ENCODE measurements at regions not wholly inside any gene's neighbourhood (a gene's known extent, or its start where the extent isn't known, plus 50 kb on each side); places are given as distances from the start of the nearest gene placed in this dataset.
"Not testable (repeated sequence)": the region's sequence is repeated elsewhere in the genome, so short reads cannot be mapped to it uniquely, and the experiment has no call there.

GRCh38 chr22:47539374-47539773 lies 776.9 kb downstream of the TBC1D22A start:
- Histone ChIP-seq H3K27me3 (ENCODE audit: control insufficient read depth, insufficient read depth, low read length) (no peaks in the 10 kb centered on the region), H3K9ac (ENCODE audit: low read length) (no peak overlapping the region), H3K4me1 (ENCODE audit: control insufficient read depth, insufficient read depth, low read length) (peaks cover 7% of the 10 kb centered on the region), H3K36me3 (ENCODE audit: control insufficient read depth, insufficient read depth, low read length) (no peaks in the 10 kb centered on the region), H3K27ac (ENCODE audit: low read depth, low read length) (no peak overlapping the region), H3K4me3 (ENCODE audit: low read length) (no peak overlapping the region)

GRCh38 chr22:47535681-47536080 lies 773.2 kb downstream of the TBC1D22A start:
- no peak overlapping the region for H3K9ac ChIP-seq (ENCODE audit: low read length)
- H3K27me3 ChIP-seq (ENCODE audit: control insufficient read depth, insufficient read depth, low read length): no peaks in the 10 kb centered on the region
- peaks cover 11% of the 10 kb centered on the region for H3K4me1 ChIP-seq (ENCODE audit: control insufficient read depth, insufficient read depth, low read length)
- no peaks in the 10 kb centered on the region for H3K36me3 ChIP-seq (ENCODE audit: control insufficient read depth, insufficient read depth, low read length)
- H3K4me3 ChIP-seq (ENCODE audit: low read length): no peak overlapping the region
- no peak overlapping the region for H3K27ac ChIP-seq (ENCODE audit: low read depth, low read length)

- Histone ChIP-seq H3K27ac (ENCODE audit: low read depth, low read length) (peak overlapping the region; percentile 65), H3K4me1 (ENCODE audit: control insufficient read depth, insufficient read depth, low read length) (peaks cover 11% of the 10 kb centered on the region), H3K9ac (ENCODE audit: low read length) (no peak overlapping the region), H3K27me3 (ENCODE audit: control insufficient read depth, insufficient read depth, low read length) (no peaks in the 10 kb centered on the region), H3K36me3 (ENCODE audit: control insufficient read depth, insufficient read depth, low read length) (no peaks in the 10 kb centered on the region), H3K4me3 (ENCODE audit: low read length) (no peak overlapping the region)
Measured at GRCh38 chr22:47534804-47535410, 772.5 kb downstream of the TBC1D22A start.

DNA sequence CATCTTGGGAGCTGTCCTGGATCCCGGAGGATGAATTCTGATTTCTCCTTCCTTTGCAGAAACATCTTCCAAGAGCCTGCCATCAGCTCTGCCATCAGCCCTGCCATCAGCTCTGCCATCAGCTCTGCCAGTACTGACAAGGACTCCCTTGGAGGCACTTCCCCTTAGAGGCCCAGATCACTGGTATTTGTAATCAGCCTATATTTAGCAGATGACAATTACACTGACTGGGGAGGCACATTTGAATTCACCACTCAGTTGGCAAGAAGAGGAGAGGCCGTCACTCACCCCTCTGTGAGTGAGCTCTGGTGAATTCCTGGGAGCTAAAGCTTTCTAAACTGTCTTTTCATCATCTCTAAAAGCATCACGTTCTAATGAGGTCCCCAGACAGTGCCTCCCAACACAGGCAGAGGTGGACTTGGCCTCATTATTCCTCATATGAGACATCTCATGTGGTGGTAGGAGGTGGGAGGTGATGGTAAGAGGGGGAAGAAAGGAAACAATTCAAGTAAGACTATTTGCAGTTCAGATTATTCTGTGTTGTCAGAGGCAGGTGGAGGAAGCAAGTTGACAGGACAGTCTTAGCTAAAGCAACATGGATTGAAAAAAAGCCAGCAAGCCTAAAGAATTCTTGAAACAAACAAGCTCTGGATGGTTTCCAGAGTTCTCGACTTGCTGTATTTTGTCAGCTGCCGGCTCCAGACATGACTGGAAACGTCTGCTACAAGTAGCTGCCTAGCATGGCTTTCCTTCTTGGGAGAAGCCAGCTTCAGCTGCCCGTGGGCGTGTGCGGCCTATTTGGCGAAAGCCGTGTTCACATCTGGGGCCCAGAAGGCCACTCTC lies 771.7 kb downstream of the TBC1D22A start:
- H3K27ac ChIP-seq (ENCODE audit: low read depth, low read length): peak overlapping the region; percentile 65
- H3K4me3 ChIP-seq (ENCODE audit: low read length): no peak overlapping the region
- no peak overlapping the region for H3K9ac ChIP-seq (ENCODE audit: low read length)

DNA sequence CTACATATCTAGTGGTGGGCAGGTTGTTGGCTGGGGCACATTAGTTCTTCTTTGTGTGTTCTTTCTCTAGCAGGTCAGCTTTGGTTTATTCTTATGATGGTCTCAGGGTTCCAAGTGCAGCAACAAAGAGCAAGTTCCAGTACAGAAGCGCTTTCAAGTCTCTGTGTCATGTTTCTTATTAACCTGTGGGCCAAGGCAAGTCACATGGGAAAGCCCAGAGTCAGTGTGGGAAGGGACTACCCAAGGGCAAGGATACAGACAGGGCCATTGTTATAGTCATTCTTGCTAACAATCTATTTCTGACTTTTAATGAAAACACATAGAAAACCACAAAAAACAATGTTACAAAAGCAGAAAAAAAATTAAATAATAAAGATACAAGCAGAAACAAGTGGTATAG lies 754.6 kb downstream of the TBC1D22A start:
- H3K27me3 ChIP-seq (ENCODE audit: control insufficient read depth, insufficient read depth, low read length): no peaks in the 10 kb centered on the region

More for the DNA sequence above, 771.7 kb downstream of the TBC1D22A start:
- Histone ChIP-seq H3K27me3 (ENCODE audit: control insufficient read depth, insufficient read depth, low read length) (no peaks in the 10 kb centered on the region), H3K36me3 (ENCODE audit: control insufficient read depth, insufficient read depth, low read length) (no peaks in the 10 kb centered on the region), H3K4me1 (ENCODE audit: control insufficient read depth, insufficient read depth, low read length) (peaks cover 11% of the 10 kb centered on the region)

GRCh38 chr22:47515384-47516125 lies 753.1 kb downstream of the TBC1D22A start:
- no peak overlapping the region for H3K27ac ChIP-seq (ENCODE audit: low read depth, low read length)
- H3K4me1 ChIP-seq (ENCODE audit: control insufficient read depth, insufficient read depth, low read length): no peaks in the 10 kb centered on the region
- no peaks in the 10 kb centered on the region for H3K27me3 ChIP-seq (ENCODE audit: control insufficient read depth, insufficient read depth, low read length)
- H3K36me3 ChIP-seq (ENCODE audit: control insufficient read depth, insufficient read depth, low read length): no peaks in the 10 kb centered on the region
- H3K4me3 ChIP-seq (ENCODE audit: low read length): no peak overlapping the region
- H3K9ac ChIP-seq (ENCODE audit: low read length): no peak overlapping the region

More for the DNA sequence above, 754.6 kb downstream of the TBC1D22A start:
- Histone ChIP-seq H3K9ac (ENCODE audit: low read length) (no peak overlapping the region), H3K4me3 (ENCODE audit: low read length) (no peak overlapping the region), H3K36me3 (ENCODE audit: control insufficient read depth, insufficient read depth, low read length) (no peaks in the 10 kb centered on the region), H3K27ac (ENCODE audit: low read depth, low read length) (no peak overlapping the region), H3K4me1 (ENCODE audit: control insufficient read depth, insufficient read depth, low read length) (no peaks in the 10 kb centered on the region)

- Histone ChIP-seq H3K27ac (ENCODE audit: low read depth, low read length) (no peak overlapping the region), H3K36me3 (ENCODE audit: control insufficient read depth, insufficient read depth, low read length) (no peaks in the 10 kb centered on the region), H3K4me1 (ENCODE audit: control insufficient read depth, insufficient read depth, low read length) (no peaks in the 10 kb centered on the region), H3K4me3 (ENCODE audit: low read length) (no peak overlapping the region), H3K9ac (ENCODE audit: low read length) (no peak overlapping the region), H3K27me3 (ENCODE audit: control insufficient read depth, insufficient read depth, low read length) (no peaks in the 10 kb centered on the region)
Measured at GRCh38 chr22:47512617-47513016, 750.2 kb downstream of the TBC1D22A start.

- no peaks in the 10 kb centered on the region for H3K27me3 ChIP-seq (ENCODE audit: control insufficient read depth, insufficient read depth, low read length)
- no peak overlapping the region for H3K27ac ChIP-seq (ENCODE audit: low read depth, low read length)
- H3K9ac ChIP-seq (ENCODE audit: low read length): no peak overlapping the region
- no peaks in the 10 kb centered on the region for H3K36me3 ChIP-seq (ENCODE audit: control insufficient read depth, insufficient read depth, low read length)
- H3K4me1 ChIP-seq (ENCODE audit: control insufficient read depth, insufficient read depth, low read length): no peaks in the 10 kb centered on the region
- H3K4me3 ChIP-seq (ENCODE audit: low read length): no peak overlapping the region
Measured at GRCh38 chr22:47504962-47505361, 742.5 kb downstream of the TBC1D22A start.

GRCh38 chr22:47498969-47499495 lies 736.6 kb downstream of the TBC1D22A start:
- Histone ChIP-seq H3K9ac (ENCODE audit: low read length) (no peak overlapping the region), H3K27ac (ENCODE audit: low read depth, low read length) (no peak overlapping the region), H3K36me3 (ENCODE audit: control insufficient read depth, insufficient read depth, low read length) (no peaks in the 10 kb centered on the region), H3K4me3 (ENCODE audit: low read length) (no peak overlapping the region), H3K27me3 (ENCODE audit: control insufficient read depth, insufficient read depth, low read length) (no peaks in the 10 kb centered on the region), H3K4me1 (ENCODE audit: control insufficient read depth, insufficient read depth, low read length) (no peaks in the 10 kb centered on the region)

- Histone ChIP-seq H3K4me1 (ENCODE audit: control insufficient read depth, insufficient read depth, low read length) (no peaks in the 10 kb centered on the region), H3K27me3 (ENCODE audit: control insufficient read depth, insufficient read depth, low read length) (no peaks in the 10 kb centered on the region), H3K9ac (ENCODE audit: low read length) (no peak overlapping the region), H3K4me3 (ENCODE audit: low read length) (no peak overlapping the region), H3K36me3 (ENCODE audit: control insufficient read depth, insufficient read depth, low read length) (no peaks in the 10 kb centered on the region), H3K27ac (ENCODE audit: low read depth, low read length) (no peak overlapping the region)
Measured at GRCh38 chr22:47497666-47498065, 735.2 kb downstream of the TBC1D22A start.

GRCh38 chr22:47495110-47495509 lies 732.7 kb downstream of the TBC1D22A start:
- no peak overlapping the region for H3K4me3 ChIP-seq (ENCODE audit: low read length)
- H3K27me3 ChIP-seq (ENCODE audit: control insufficient read depth, insufficient read depth, low read length): no peaks in the 10 kb centered on the region

DNA sequence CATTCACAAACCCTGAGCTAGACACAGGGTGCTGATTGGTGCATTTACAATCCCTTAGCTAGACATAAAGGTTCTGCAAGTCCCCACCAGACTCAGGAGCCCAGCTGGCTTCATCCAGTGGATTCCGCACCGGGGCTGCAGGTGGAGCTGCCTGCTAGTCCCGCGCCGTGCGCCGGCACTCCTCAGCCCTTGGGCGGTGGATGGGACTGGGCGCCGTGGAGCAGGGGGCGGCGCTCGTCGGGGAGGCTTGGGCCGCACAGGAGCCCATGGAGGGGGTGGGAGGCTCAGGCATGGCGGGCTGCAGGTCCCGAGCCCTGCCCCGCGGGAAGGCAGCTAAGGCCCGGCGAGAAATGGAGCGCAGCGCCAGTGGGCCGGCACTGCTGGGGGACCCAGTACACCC lies 725.7 kb downstream of the TBC1D22A start:
- not testable (repeated sequence) for H3K27me3 ChIP-seq (ENCODE audit: control insufficient read depth, insufficient read depth, low read length); H3K36me3 ChIP-seq (ENCODE audit: control insufficient read depth, insufficient read depth, low read length); H3K4me1 ChIP-seq (ENCODE audit: control insufficient read depth, insufficient read depth, low read length); H3K27ac ChIP-seq (ENCODE audit: low read depth, low read length); H3K4me3 ChIP-seq (ENCODE audit: low read length); H3K9ac ChIP-seq (ENCODE audit: low read length)

More at GRCh38 chr22:47495110-47495509, 732.7 kb downstream of the TBC1D22A start:
- no peak overlapping the region for H3K27ac ChIP-seq (ENCODE audit: low read depth, low read length)
- H3K36me3 ChIP-seq (ENCODE audit: control insufficient read depth, insufficient read depth, low read length): no peaks in the 10 kb centered on the region
- H3K4me1 ChIP-seq (ENCODE audit: control insufficient read depth, insufficient read depth, low read length): no peaks in the 10 kb centered on the region
- H3K9ac ChIP-seq (ENCODE audit: low read length): no peak overlapping the region
